ENCODE measurements at regions not wholly inside any gene's neighbourhood (a gene's known extent, or its start where the extent isn't known, plus 50 kb on each side); places are given as distances from the start of the nearest gene placed in this dataset.

DNA sequence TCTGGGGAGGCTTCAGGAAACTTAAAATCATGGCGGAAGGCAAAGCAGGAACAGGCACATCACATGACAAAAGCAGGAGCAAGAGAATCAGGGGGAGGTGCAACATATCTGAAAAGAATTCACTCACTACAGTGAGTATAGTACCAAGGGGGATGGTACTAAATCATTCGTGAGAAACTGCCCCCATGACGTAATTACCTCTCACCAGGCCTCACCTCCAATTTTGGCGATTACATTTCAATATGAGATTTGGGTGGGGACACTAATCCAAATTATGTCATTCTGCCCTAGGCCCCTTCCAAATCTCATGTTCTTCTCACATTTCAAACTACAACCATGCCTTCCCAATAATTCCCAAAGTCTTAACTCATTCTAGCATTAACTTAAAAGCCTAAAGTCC is 740.8 kb upstream of the SOX11 start:
- ChIA-PET POLR2A (no interaction called here), CTCF (no interaction called here)
- Mint-ChIP-seq H3K27ac (no peak overlapping the region), H3K36me3 (no peaks in the 10 kb centered on the region), H3K4me3 (no peak overlapping the region), H3K4me1 (ENCODE audit: low read depth) (no peaks in the 10 kb centered on the region), H3K27me3 (no peaks in the 10 kb centered on the region), H3K9me3 (peaks cover 3% of the 10 kb centered on the region)
- DNase-seq = no peak
- intact Hi-C loops (cut with micrococcal nuclease) = no loop called here

- no peak overlapping the region for H3K4me3 Mint-ChIP-seq
- H3K27ac Mint-ChIP-seq = no peak overlapping the region
- intact Hi-C loops (cut with micrococcal nuclease) = no loop called here
- H3K36me3 Mint-ChIP-seq = no peaks in the 10 kb centered on the region
- ChIA-PET CTCF (no interaction called here), POLR2A (no interaction called here)
- no peaks in the 10 kb centered on the region for H3K27me3 Mint-ChIP-seq
- DNase-seq = no peak
- H3K9me3 Mint-ChIP-seq = peaks cover 4% of the 10 kb centered on the region
- no peaks in the 10 kb centered on the region for H3K4me1 Mint-ChIP-seq (ENCODE audit: low read depth)
Measured at GRCh38 chr2:4959219-4959618, 733.0 kb upstream of the SOX11 start.

- Mint-ChIP-seq H3K36me3 (no peaks in the 10 kb centered on the region), H3K4me1 (ENCODE audit: low read depth) (no peaks in the 10 kb centered on the region), H3K9me3 (peaks cover 5% of the 10 kb centered on the region), H3K27ac (no peak overlapping the region), H3K27me3 (no peaks in the 10 kb centered on the region), H3K4me3 (no peak overlapping the region)
- DNase-seq = no peak
- ChIA-PET CTCF (no interaction called here), POLR2A (no interaction called here)
- intact Hi-C loops (cut with micrococcal nuclease) = no loop called here
Measured at GRCh38 chr2:4962419-4962818, 729.8 kb upstream of the SOX11 start.

DNA sequence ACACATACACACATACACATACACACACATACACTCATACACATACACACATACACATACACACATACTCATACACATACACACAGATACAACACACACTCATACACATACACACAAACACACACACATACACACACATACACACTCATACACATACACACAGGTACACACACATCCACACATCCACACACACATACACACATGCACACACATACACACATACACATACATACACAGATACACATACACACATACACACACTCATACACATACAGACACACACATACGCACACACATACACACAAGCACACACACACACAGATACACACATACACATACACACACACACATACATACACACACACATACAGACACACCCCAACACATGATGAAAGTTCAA is 729.1 kb upstream of the SOX11 start:
- Mint-ChIP-seq H3K9me3 (peaks cover 7% of the 10 kb centered on the region), H3K27me3 (no peaks in the 10 kb centered on the region), H3K4me1 (ENCODE audit: low read depth) (no peaks in the 10 kb centered on the region), H3K27ac (no peak overlapping the region), H3K4me3 (no peak overlapping the region), H3K36me3 (no peaks in the 10 kb centered on the region)
- intact Hi-C loops (cut with micrococcal nuclease) = no loop called here
- CTCF ChIA-PET = no interaction called here
- no peak for DNase-seq
- POLR2A ChIA-PET = no interaction called here

- Mint-ChIP-seq H3K36me3 (no peaks in the 10 kb centered on the region), H3K27ac (no peak overlapping the region), H3K9me3 (peaks cover 7% of the 10 kb centered on the region), H3K4me1 (ENCODE audit: low read depth) (no peaks in the 10 kb centered on the region), H3K4me3 (no peak overlapping the region), H3K27me3 (no peaks in the 10 kb centered on the region)
- POLR2A ChIA-PET = no interaction called here
- no peak for DNase-seq
- CTCF ChIA-PET = no interaction called here
- intact Hi-C loops (cut with micrococcal nuclease) = no loop called here
Measured at GRCh38 chr2:4964001-4964540, 728.1 kb upstream of the SOX11 start.

DNA sequence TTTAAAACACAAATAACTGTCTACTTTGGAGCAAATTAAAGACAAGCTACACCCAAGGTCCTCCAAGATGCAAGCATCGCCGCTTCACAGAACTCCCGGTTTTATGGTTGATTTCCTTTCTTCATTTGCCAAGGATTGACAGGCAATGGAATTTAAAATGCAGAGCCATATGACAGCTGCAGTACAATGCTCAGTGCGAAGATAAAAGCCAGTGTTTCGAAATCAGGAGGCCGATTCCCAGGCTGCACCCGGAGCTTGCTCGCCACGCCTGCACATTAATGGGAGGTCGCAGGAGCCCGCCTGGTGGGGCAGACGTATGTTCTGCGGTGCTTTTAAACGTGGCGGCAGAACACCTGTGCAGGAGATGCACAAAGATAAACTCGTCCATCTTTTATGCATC is 727.6 kb upstream of the SOX11 start:
- no peak overlapping the region for H3K27ac Mint-ChIP-seq
- H3K27me3 Mint-ChIP-seq = no peaks in the 10 kb centered on the region
- H3K36me3 Mint-ChIP-seq = no peaks in the 10 kb centered on the region
- no peaks in the 10 kb centered on the region for H3K4me1 Mint-ChIP-seq (ENCODE audit: low read depth)
- no peak for DNase-seq
- H3K9me3 Mint-ChIP-seq = peaks cover 10% of the 10 kb centered on the region
- intact Hi-C loops (cut with micrococcal nuclease) = no loop called here
- ChIA-PET CTCF (no interaction called here), POLR2A (no interaction called here)
- H3K4me3 Mint-ChIP-seq = no peak overlapping the region

DNA sequence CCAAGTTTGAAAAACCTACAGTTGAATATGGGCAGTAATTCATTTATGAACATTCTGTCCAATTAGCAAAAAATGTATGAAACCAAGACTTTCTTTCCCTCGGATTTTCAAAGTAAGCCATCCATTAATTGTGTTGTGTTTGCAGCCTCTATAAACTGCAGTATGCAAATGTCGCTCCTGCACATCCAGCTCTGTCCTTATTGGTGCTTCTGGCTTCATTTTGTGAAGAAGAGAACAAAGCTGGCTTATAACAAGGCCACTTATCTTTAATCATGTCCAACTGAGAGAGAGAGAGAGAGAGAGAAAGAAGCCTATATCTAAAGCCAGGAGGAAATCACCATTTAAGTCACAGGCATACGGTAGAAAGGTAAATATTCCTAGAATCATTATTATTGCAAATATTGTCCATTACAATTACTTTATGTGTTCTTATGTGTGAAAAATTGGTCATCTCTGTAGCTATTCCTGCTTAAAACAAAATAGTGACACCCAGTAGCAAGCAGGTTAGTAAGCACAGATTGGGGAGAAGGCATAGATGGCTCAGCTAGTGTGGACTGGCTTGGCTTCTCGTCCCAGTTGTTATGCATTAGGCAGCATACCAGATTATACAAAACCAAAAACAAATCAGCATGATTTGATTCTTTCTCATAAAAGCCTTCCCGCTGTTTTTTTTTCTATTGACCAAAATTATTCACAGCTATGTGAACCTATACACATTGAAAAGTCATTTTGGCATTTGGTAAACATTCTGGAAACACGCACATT is 726.4 kb upstream of the SOX11 start:
- ChIA-PET CTCF (no interaction called here), POLR2A (no interaction called here)
- H3K4me1 Mint-ChIP-seq (ENCODE audit: low read depth) = no peaks in the 10 kb centered on the region
- H3K27me3 Mint-ChIP-seq = no peaks in the 10 kb centered on the region
- no peak for DNase-seq
- intact Hi-C loops (cut with micrococcal nuclease) = no loop called here
- no peaks in the 10 kb centered on the region for H3K36me3 Mint-ChIP-seq
- H3K27ac Mint-ChIP-seq = no peak overlapping the region
- H3K4me3 Mint-ChIP-seq = no peak overlapping the region
- H3K9me3 Mint-ChIP-seq = peaks cover 10% of the 10 kb centered on the region

DNA sequence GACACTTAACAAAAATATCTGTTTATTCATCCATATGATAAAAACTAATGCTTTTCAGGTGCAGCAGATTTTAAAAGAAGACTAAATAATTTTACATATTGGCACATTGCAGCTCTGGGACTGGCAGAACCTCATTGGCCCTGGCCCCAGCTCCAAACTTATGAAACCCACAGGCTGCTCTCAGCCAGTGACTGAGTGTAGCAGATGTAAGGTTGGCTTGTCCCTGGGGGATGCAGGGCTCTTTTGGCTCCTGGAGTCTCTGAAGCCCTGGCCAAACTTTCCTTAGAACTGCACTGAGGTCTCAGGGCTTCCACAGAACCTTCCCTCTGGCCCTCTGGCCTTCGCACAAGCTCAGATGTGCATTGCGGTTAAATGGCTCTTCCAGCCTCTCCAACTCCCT is 725.0 kb upstream of the SOX11 start:
- DNase-seq = no peak
- H3K9me3 Mint-ChIP-seq = peaks cover 13% of the 10 kb centered on the region
- H3K27ac Mint-ChIP-seq = no peak overlapping the region
- H3K36me3 Mint-ChIP-seq = no peaks in the 10 kb centered on the region
- intact Hi-C loops (cut with micrococcal nuclease) = no loop called here
- no peaks in the 10 kb centered on the region for H3K4me1 Mint-ChIP-seq (ENCODE audit: low read depth)
- no peak overlapping the region for H3K4me3 Mint-ChIP-seq
- ChIA-PET CTCF (no interaction called here), POLR2A (no interaction called here)
- no peaks in the 10 kb centered on the region for H3K27me3 Mint-ChIP-seq

DNA sequence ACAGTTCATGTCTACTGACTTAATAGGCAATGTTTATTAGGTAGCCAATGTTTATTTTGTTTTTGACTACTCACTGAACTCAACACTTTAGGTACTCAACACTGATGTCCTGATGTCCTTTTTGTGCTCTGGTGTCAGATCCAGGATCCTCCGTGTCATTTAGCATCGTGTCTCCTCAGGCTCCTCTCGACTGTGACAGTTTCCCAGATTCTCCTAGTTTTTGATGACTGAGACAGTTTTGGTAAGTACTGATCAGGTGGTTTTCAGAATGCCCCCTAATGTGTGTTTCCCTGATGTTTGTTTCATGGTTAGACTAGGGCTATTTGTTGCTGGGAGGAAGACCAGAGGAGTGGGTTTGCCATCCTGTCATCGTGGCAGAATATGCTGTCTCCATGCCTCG is 719.7 kb upstream of the SOX11 start:
- intact Hi-C loops (cut with micrococcal nuclease) = no loop called here
- H3K9me3 Mint-ChIP-seq = peaks cover 12% of the 10 kb centered on the region
- no peaks in the 10 kb centered on the region for H3K27me3 Mint-ChIP-seq
- ChIA-PET CTCF (no interaction called here), POLR2A (no interaction called here)
- no peaks in the 10 kb centered on the region for H3K4me1 Mint-ChIP-seq (ENCODE audit: low read depth)
- no peak for DNase-seq
- no peak overlapping the region for H3K4me3 Mint-ChIP-seq
- H3K36me3 Mint-ChIP-seq = no peaks in the 10 kb centered on the region
- H3K27ac Mint-ChIP-seq = no peak overlapping the region

DNA sequence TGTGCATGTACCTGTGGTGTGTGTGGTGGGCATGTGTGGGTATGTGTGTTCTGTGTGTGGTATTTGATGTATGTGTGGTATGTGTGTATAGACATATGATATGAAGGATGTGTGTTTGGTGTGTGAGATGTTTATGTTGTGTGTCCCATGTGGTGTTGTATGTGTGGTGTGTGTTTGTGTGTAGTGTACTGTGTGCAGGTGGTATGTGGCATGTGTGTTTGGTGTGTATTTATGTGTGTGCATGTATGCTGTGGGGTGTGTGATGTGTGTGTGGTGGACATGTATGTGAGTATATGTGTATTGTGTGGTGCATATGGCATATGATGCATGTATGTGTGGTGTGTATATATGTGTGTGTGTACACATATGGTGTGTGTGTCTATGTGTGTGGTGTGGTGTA is 718.8 kb upstream of the SOX11 start:
- intact Hi-C loops (cut with micrococcal nuclease) = no loop called here
- ChIA-PET CTCF (no interaction called here), POLR2A (no interaction called here)
- no peak overlapping the region for H3K4me3 Mint-ChIP-seq
- no peaks in the 10 kb centered on the region for H3K27me3 Mint-ChIP-seq
- H3K4me1 Mint-ChIP-seq (ENCODE audit: low read depth) = no peaks in the 10 kb centered on the region
- peaks cover 12% of the 10 kb centered on the region for H3K9me3 Mint-ChIP-seq
- H3K27ac Mint-ChIP-seq = no peak overlapping the region
- DNase-seq = no peak
- no peaks in the 10 kb centered on the region for H3K36me3 Mint-ChIP-seq

- CTCF ChIA-PET = no interaction called here
- POLR2A ChIA-PET = no interaction called here
- Mint-ChIP-seq H3K9me3 (peaks cover 17% of the 10 kb centered on the region), H3K36me3 (no peaks in the 10 kb centered on the region), H3K27ac (no peak overlapping the region), H3K27me3 (no peaks in the 10 kb centered on the region), H3K4me3 (no peak overlapping the region), H3K4me1 (ENCODE audit: low read depth) (no peaks in the 10 kb centered on the region)
- intact Hi-C loops (cut with micrococcal nuclease) = no loop called here
- DNase-seq = no peak
Measured at GRCh38 chr2:4973973-4974372, 718.2 kb upstream of the SOX11 start.

- Mint-ChIP-seq H3K27me3 (no peaks in the 10 kb centered on the region), H3K4me1 (ENCODE audit: low read depth) (no peaks in the 10 kb centered on the region), H3K9me3 (peaks cover 13% of the 10 kb centered on the region), H3K27ac (no peak overlapping the region), H3K36me3 (no peaks in the 10 kb centered on the region), H3K4me3 (no peak overlapping the region)
- ChIA-PET CTCF (no interaction called here), POLR2A (no interaction called here)
- intact Hi-C loops (cut with micrococcal nuclease) = no loop called here
- DNase-seq = no peak
Measured at GRCh38 chr2:4976407-4976806, 715.8 kb upstream of the SOX11 start.

DNA sequence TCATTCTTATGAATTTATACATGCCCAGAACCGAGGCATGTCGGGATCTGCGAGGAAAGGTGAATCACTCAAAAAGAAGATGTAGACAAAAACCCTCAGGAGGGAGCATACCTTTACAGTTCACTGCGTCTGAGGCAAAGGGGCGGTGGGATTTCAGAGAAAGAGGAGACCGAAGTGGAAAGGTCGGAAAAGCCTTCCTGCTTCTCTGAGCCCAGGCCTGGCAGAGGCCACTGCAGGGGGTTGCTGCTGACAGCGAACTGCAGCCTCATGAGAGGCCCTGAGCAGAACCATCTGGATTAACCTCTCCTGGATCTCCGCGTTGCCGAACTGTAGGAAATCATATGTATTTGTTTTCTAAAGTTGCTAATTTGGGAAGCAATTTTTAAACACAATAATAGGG is 713.1 kb upstream of the SOX11 start:
- Mint-ChIP-seq H3K27ac (no peak overlapping the region), H3K4me1 (ENCODE audit: low read depth) (no peaks in the 10 kb centered on the region), H3K9me3 (peaks cover 13% of the 10 kb centered on the region), H3K4me3 (no peak overlapping the region), H3K27me3 (no peaks in the 10 kb centered on the region), H3K36me3 (no peaks in the 10 kb centered on the region)
- POLR2A ChIA-PET = no interaction called here
- CTCF ChIA-PET = no interaction called here
- DNase-seq = no peak
- intact Hi-C loops (cut with micrococcal nuclease) = no loop called here

All from activated CD4-positive, alpha-beta memory T cell treated with anti-CD3 and anti-CD28 coated beads for 36 hours (primary cell).